GM12878 (cell line): ENCODE measurements at regions not wholly inside any gene's neighbourhood (a gene's known extent, or its start where the extent isn't known, plus 50 kb on each side); places are given as distances from the start of the nearest gene placed in this dataset.

Source experiments
- ATAC-seq: fragments of 200-7000 bp; cut with Tn5 transposase; 3 replicates; pipeline ENCODE4 v1.9.1; 2020; ENCODE audit warnings: mild to moderate bottlenecking, moderate library complexity
- BruUV-seq: library from RNA; stranded (reverse); fragments of 400-500 nt; replicated peaks from 2 replicates; lab custom pipeline; 2021; lab: Mats Ljungman, UMichigan
- CTCF ChIA-PET: fragments of 300-600 bp; sonication (Branson Sonifier 250); formaldehyde crosslinking; extraction: SDS; loops from one replicate; lab custom pipeline; 2021; ENCODE audit warnings: inconsistent platforms; lab: Yijun Ruan, JAX
- POLR2A ChIA-PET: fragments of 350-600 bp; formaldehyde crosslinking; extraction: SDS; loops from one replicate; lab custom pipeline; 2021; ENCODE audit warnings: inconsistent platforms; lab: Charles Lee
- RAD21 ChIA-PET: fragments of 300-600 bp; sonication (Branson Sonifier 250); formaldehyde crosslinking; loops from one replicate; lab custom pipeline; 2023; ENCODE audit warnings: antibody characterized with exemption; ENCODE audit not compliant: unreplicated experiment; lab: Charles Lee
- SMC1A ChIA-PET: fragments of 300-600 bp; sonication (Branson Sonifier 250); formaldehyde crosslinking; loops from one replicate; lab custom pipeline; 2023; ENCODE audit not compliant: unreplicated experiment, uncharacterized antibody; lab: Charles Lee
- DNase-seq: peaks from one replicate; pipeline ENCODE4 v3.0.0-alpha.2; 2011; ENCODE audit warnings: low read depth, low spot score
- FAIRE-seq: peaks from 3 replicates; lab custom pipeline; 2011; peaks lifted over from hg19 to GRCh38; lab: Jason Lieb, UNC
- H2AFZ ChIP-seq: 2 replicates; pipeline ENCODE4 v1.6.0; 2011; ENCODE audit warnings: low read depth, low read length, control low read depth; ENCODE audit not compliant: control insufficient read depth
- H3K27ac ChIP-seq: 2 replicates; pipeline ENCODE4 v1.5.1; 2011; ENCODE audit warnings: control low read depth; ENCODE audit not compliant: control insufficient read depth, insufficient read depth
- H3K27me3 ChIP-seq, 2 experiments: replicated peaks in 1 of 2; 2 replicates each; pipeline versions ENCODE4 v1.6.0 to v1.6.1; 2011; ENCODE audit warnings: low read length in 1 of 2; ENCODE audit not compliant: control insufficient read depth in 2 of 2, insufficient read depth in 2 of 2
- H3K36me3 ChIP-seq, 2 experiments: 2 replicates each; pipeline ENCODE4 v1.5.1; 2011; ENCODE audit warnings: low read length in 1 of 2; ENCODE audit not compliant: control insufficient read depth in 2 of 2, insufficient read depth in 2 of 2
- H3K4me1 ChIP-seq: 2 replicates; pipeline ENCODE4 v1.6.1; 2011; ENCODE audit warnings: mild to moderate bottlenecking, low read length, moderate library complexity, mixed read lengths; ENCODE audit not compliant: control insufficient read depth, insufficient read depth
- H3K4me2 ChIP-seq: 2 replicates; pipeline ENCODE4 v1.6.0; 2011; ENCODE audit warnings: control low read depth; ENCODE audit not compliant: control insufficient read depth, insufficient read depth
- H3K4me3 ChIP-seq: fragments of 200-600 bp; sonication (generic); 2 replicates; pipeline ENCODE4 v1.5.1; 2016
- H3K79me2 ChIP-seq: 2 replicates; pipeline ENCODE4 v1.6.0; 2011; ENCODE audit warnings: low read length; ENCODE audit not compliant: control insufficient read depth, insufficient read depth
- H3K9ac ChIP-seq: 2 replicates; pipeline ENCODE4 v1.8.0; 2011; ENCODE audit warnings: low read length, control low read depth, mixed read lengths; ENCODE audit not compliant: control insufficient read depth, insufficient read depth
- H3K9me3 ChIP-seq: replicated peaks from 3 replicates; pipeline ENCODE4 v1.5.1; 2011; ENCODE audit warnings: mild to moderate bottlenecking, low read length; ENCODE audit not compliant: control insufficient read depth, insufficient read depth
- H4K20me1 ChIP-seq: 2 replicates; pipeline ENCODE4 v1.6.0; 2011; ENCODE audit not compliant: control insufficient read depth, insufficient read depth
- CHD1 ChIP-seq: IDR thresholded peaks from 2 replicates; pipeline ENCODE4 v1.6.1; 2012; ENCODE audit warnings: low read depth, low read length, improper control_type of control experiment
- EZH2 ChIP-seq: IDR thresholded peaks from 2 replicates; pipeline ENCODE4 v1.6.1; 2012; ENCODE audit warnings: low read depth, mild to moderate bottlenecking, control low read depth, inconsistent platforms, low read length, borderline replicate concordance; ENCODE audit not compliant: control insufficient read depth
- JUND ChIP-seq: IDR thresholded peaks from 2 replicates; pipeline ENCODE4 v1.6.1; 2012; ENCODE audit warnings: low read depth, mild to moderate bottlenecking, low read length, improper control_type of control experiment, moderate library complexity
- NFXL1 ChIP-seq: fragments of 450-650 bp; IDR thresholded peaks from 2 replicates; pipeline ENCODE4 v1.6.1; 2017; ENCODE audit warnings: antibody characterized with exemption, mild to moderate bottlenecking, borderline replicate concordance
- PAX5 ChIP-seq: IDR thresholded peaks from 2 replicates; pipeline ENCODE4 v1.6.1; 2011; ENCODE audit warnings: low read depth, low read length, borderline replicate concordance
- RAD21 ChIP-seq: IDR thresholded peaks from 2 replicates; pipeline ENCODE4 v1.6.1; 2011; ENCODE audit warnings: mild to moderate bottlenecking, low read depth, low read length, moderate library complexity; ENCODE audit not compliant: insufficient read depth
- SIX5 ChIP-seq: IDR thresholded peaks from 2 replicates; pipeline ENCODE4 v1.6.1; 2011; ENCODE audit warnings: mild to moderate bottlenecking, low read depth, low read length, moderate library complexity; ENCODE audit not compliant: severe bottlenecking
- ZBED1 ChIP-seq: IDR thresholded peaks from 2 replicates; pipeline ENCODE4 v1.6.1; 2016; ENCODE audit warnings: borderline replicate concordance
- ZNF622 ChIP-seq: fragments of 450-650 bp; IDR thresholded peaks from 2 replicates; pipeline ENCODE4 v1.6.1; 2017; ENCODE audit warnings: mild to moderate bottlenecking, inconsistent platforms
- WGBS: methylation state at CpG from one replicate; pipeline ENCODE4 v1.1.6; 2016; ENCODE audit warnings: low lambda C conversion rate; ENCODE audit not compliant: insufficient replicate concordance, insufficient coverage; ENCODE audit errors: missing lambda C conversion rate; 5-methylcytosine and 5-hydroxymethylcytosine counted together
- in situ Hi-C: fragments of 300-500 bp; cut with MboI; formaldehyde crosslinking; loops from 9 replicates; pipeline ENCODE4 v1.14.3; 2018; ENCODE audit warnings: mixed read lengths
- intact Hi-C: fragments of 100-400 bp; cut with micrococcal nuclease; formaldehyde crosslinking; loops from one replicate; pipeline ENCODE4 v1.14.2; 2022; ENCODE audit not compliant: unreplicated experiment
- TF ChIP-seq, protein P1 (sequence below): IDR thresholded peaks from 2 replicates; pipeline ENCODE4 v1.6.1; 2012; ENCODE audit warnings: low read depth, low read length, improper control_type of control experiment
- TF ChIP-seq, protein P2 (sequence below): fragments of 450-650 bp; IDR thresholded peaks from 2 replicates; pipeline ENCODE4 v1.6.1; 2016; ENCODE audit warnings: mild to moderate bottlenecking

DNA sequence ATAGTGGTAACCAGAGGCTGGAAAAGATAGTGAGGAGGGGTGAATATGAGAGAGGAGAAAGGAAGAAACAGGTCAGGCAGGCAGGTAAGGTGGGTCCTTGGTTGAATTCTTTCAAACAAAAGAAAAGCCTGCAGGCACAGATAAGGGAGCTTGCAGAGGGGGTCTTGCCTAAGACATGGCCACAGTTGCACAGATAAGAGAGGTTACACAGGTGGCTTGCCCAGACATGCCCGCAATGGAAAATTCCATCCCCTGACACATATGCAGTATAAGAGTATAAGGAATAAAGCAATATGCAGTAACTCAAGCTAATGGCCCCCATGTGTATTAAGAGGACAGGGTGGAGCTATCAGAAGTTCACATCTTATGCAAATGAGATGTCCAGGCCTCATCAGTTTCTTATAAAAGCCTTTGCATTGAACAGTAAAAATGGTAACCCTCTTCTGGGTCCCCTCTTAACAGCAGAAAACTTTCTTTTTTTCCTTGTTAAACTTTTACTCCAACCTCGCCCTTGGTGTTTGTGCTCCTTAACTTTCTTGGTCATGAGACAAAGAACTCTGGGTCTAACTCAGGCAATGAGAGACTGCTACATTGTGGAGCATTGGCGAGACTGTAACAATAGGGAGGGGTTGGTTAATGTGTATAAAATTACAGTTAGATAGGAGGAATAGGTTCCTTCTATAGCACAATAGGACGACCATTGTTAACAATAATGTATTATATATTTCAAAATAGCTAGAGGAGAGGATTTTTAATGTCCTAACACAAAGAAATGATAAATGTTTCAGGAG, 764.6 kb downstream of the TSN start:
- no TSS peak for BruUV-seq
- TF ChIP-seq ZNF622 (no peak), JUND (no peak)
- TF ChIP-seq, protein P1, sequence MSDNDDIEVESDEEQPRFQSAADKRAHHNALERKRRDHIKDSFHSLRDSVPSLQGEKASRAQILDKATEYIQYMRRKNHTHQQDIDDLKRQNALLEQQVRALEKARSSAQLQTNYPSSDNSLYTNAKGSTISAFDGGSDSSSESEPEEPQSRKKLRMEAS = no peak
- Histone ChIP-seq H3K4me1 (no peaks in the 10 kb centered on the region), H3K4me3 (no peak overlapping the region), H3K9me3 (no peaks in the 10 kb centered on the region), H4K20me1 (no peaks in the 10 kb centered on the region), H3K27ac (no peak overlapping the region), H3K27me3 (no peaks in the 10 kb centered on the region), H3K79me2 (no peaks in the 10 kb centered on the region), H3K36me3 (no peaks in the 10 kb centered on the region), H3K4me2 (no peak overlapping the region), H2AFZ (no peak overlapping the region), H3K9ac (no peak overlapping the region)
- intact Hi-C loops = no loop called here
- ChIA-PET POLR2A (no interaction called here), RAD21 (interaction anchor here (1.0 to 1.3 kb wide), 2 partner anchors 35 to 217 kb away, joined by 3 read pairs; no protein-coding TSS in a partner anchor), CTCF (interaction anchor here (0.5 to 1.7 kb wide), 4 partner anchors 10 to 439 kb away, joined by 4 to 6 read pairs (median 4); no protein-coding TSS in a partner anchor), SMC1A (interaction anchor here (1.0 to 4.0 kb wide), 14 partner anchors 9 to 568 kb away, joined by 3 to 25 read pairs (median 4); no protein-coding TSS in a partner anchor)
- FAIRE-seq (no peak), ATAC-seq (no peak), DNase-seq (no peak)
- WGBS = 9% methylated on average over 4 of the region's 4 CpGs
- in situ Hi-C loops = no loop called here

DNA sequence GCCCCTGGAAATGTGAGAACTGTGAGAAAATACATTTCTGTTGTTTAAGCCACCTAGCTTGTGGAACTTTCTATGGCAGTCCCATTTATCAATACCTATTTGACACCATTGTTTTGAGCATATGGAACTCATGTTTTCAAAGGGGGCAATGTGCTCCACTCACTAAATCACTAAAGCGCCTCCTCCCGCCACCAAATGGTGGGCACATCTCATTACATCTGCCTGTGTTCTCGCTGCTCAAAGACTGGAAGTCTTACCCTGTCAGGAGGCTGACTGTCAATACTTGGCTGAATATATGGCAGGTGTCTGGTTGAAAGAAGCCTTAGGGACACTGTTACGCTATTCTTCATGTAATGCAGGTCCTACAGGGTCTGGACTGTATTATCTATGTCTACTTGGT, 767.7 kb downstream of the TSN start:
- intact Hi-C loops (no loop called here), in situ Hi-C loops (no loop called here)
- SMC1A ChIA-PET = interaction anchor here (0.9 to 4.0 kb wide), 2 partner anchors 12 to 22 kb away, joined by 3 to 25 read pairs; no protein-coding TSS in a partner anchor
- H3K4me2 ChIP-seq = no peak overlapping the region
- no peaks in the 10 kb centered on the region for H3K27me3 ChIP-seq
- POLR2A ChIA-PET = no interaction called here
- CTCF ChIA-PET = interaction anchor here (1.4 to 2.0 kb wide), 2 partner anchors 14 to 15 kb away, joined by 3 to 4 read pairs; no protein-coding TSS in a partner anchor
- no peaks in the 10 kb centered on the region for H3K79me2 ChIP-seq
- FAIRE-seq (no peak), ATAC-seq (no peak), DNase-seq (no peak)
- TF ChIP-seq EZH2 = no peak
- no peak for TF ChIP-seq ZBED1
- no peak for TF ChIP-seq NFXL1
- no peak for TF ChIP-seq PAX5
- TF ChIP-seq, protein P2, sequence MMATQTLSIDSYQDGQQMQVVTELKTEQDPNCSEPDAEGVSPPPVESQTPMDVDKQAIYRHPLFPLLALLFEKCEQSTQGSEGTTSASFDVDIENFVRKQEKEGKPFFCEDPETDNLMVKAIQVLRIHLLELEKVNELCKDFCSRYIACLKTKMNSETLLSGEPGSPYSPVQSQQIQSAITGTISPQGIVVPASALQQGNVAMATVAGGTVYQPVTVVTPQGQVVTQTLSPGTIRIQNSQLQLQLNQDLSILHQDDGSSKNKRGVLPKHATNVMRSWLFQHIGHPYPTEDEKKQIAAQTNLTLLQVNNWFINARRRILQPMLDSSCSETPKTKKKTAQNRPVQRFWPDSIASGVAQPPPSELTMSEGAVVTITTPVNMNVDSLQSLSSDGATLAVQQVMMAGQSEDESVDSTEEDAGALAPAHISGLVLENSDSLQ = no peak
- no peak for TF ChIP-seq SIX5
- 0 out of 2 replicates have a peak, but pooled peaks have one; percentile 9 for TF ChIP-seq RAD21
- TF ChIP-seq CHD1 = no peak
- H3K9ac ChIP-seq = no peak overlapping the region
- H3K27ac ChIP-seq = no peak overlapping the region
- no peaks in the 10 kb centered on the region for H3K4me1 ChIP-seq
- no peaks in the 10 kb centered on the region for H4K20me1 ChIP-seq
- no peaks in the 10 kb centered on the region for H3K9me3 ChIP-seq
- no peak overlapping the region for H3K4me3 ChIP-seq
- RAD21 ChIA-PET = no interaction called here
- no TSS peak for BruUV-seq
- 28% methylated on average over 4 of the region's 4 CpGs for WGBS
- no peak overlapping the region for H2AFZ ChIP-seq
- no peaks in the 10 kb centered on the region for H3K36me3 ChIP-seq
